HUES48 (cell line): ENCODE measurements at regions not wholly inside any gene's neighbourhood (a gene's known extent, or its start where the extent isn't known, plus 50 kb on each side); places are given as distances from the start of the nearest gene placed in this dataset.
"Not testable (repeated sequence)": the region's sequence is repeated elsewhere in the genome, so short reads cannot be mapped to it uniquely, and the experiment has no call there.

Experiments
- H3K27ac ChIP-seq: one replicate; pipeline ENCODE4 v1.7.0; 2013; ENCODE audit warnings: low read depth, low read length, inconsistent platforms
- H3K27me3 ChIP-seq: 2 replicates; pipeline ENCODE4 v1.6.1; 2013; ENCODE audit warnings: mild to moderate bottlenecking, low read length; ENCODE audit not compliant: control insufficient read depth, insufficient read depth
- H3K36me3 ChIP-seq: 2 replicates; pipeline ENCODE4 v1.6.1; 2013; ENCODE audit warnings: low read length; ENCODE audit not compliant: control insufficient read depth, insufficient read depth
- H3K4me1 ChIP-seq: 2 replicates; pipeline ENCODE4 v1.6.1; 2013; ENCODE audit warnings: mild to moderate bottlenecking, low read length; ENCODE audit not compliant: control insufficient read depth, insufficient read depth
- H3K4me3 ChIP-seq: 2 replicates; pipeline ENCODE4 v1.5.1; 2013; ENCODE audit warnings: mild to moderate bottlenecking, low read depth, low read length
- H3K9ac ChIP-seq: 2 replicates; pipeline ENCODE4 v1.6.1; 2013; ENCODE audit warnings: mild to moderate bottlenecking, low read depth, low read length, moderate library complexity
- H3K9me3 ChIP-seq: 2 replicates; pipeline ENCODE4 v1.6.1; 2013; ENCODE audit warnings: low read length; ENCODE audit not compliant: control insufficient read depth, insufficient read depth

GRCh38 chr20:40006168-40006860 is 682.7 kb downstream of the MAFB start:
- H3K9ac ChIP-seq, result no peak overlapping the region
- no peaks in the 10 kb centered on the region for H3K36me3 ChIP-seq
- no peak overlapping the region for H3K4me3 ChIP-seq
- H3K27ac ChIP-seq, result no peak overlapping the region
- H3K4me1 ChIP-seq, result peaks cover 7% of the 10 kb centered on the region; the same call in 1 of the 2 replicates
- H3K27me3 ChIP-seq, result no peaks in the 10 kb centered on the region
- H3K9me3 ChIP-seq, result no peaks in the 10 kb centered on the region

- not testable (repeated sequence) for H3K4me1 ChIP-seq, H3K36me3 ChIP-seq, H3K27ac ChIP-seq, H3K9ac ChIP-seq, H3K27me3 ChIP-seq, H3K9me3 ChIP-seq, H3K4me3 ChIP-seq
These were observed 684.9 kb downstream of the MAFB start for GRCh38 chr20:40004092-40004491.

GRCh38 chr20:39993742-39994141 is 695.3 kb downstream of the MAFB start:
- Histone ChIP-seq H3K36me3 (no peaks in the 10 kb centered on the region), H3K4me3 (no peak overlapping the region), H3K4me1 (no peaks in the 10 kb centered on the region), H3K27ac (no peak overlapping the region), H3K27me3 (no peaks in the 10 kb centered on the region), H3K9ac (no peak overlapping the region), H3K9me3 (no peaks in the 10 kb centered on the region)

- no peak overlapping the region for H3K27ac ChIP-seq
These were observed 698.3 kb downstream of the MAFB start for GRCh38 chr20:39990692-39991091.

GRCh38 chr20:39988991-39989390 is 700.0 kb downstream of the MAFB start:
- H3K27me3 ChIP-seq, result no peaks in the 10 kb centered on the region
- H3K4me3 ChIP-seq, result no peak overlapping the region
- peaks cover 13% of the 10 kb centered on the region for H3K4me1 ChIP-seq
- H3K27ac ChIP-seq, result no peak overlapping the region
- no peaks in the 10 kb centered on the region for H3K9me3 ChIP-seq
- H3K36me3 ChIP-seq, result no peaks in the 10 kb centered on the region
- H3K9ac ChIP-seq, result no peak overlapping the region

More at GRCh38 chr20:39990692-39991091, 698.3 kb downstream of the MAFB start:
- Histone ChIP-seq H3K36me3 (no peaks in the 10 kb centered on the region), H3K9me3 (no peaks in the 10 kb centered on the region), H3K9ac (no peak overlapping the region), H3K4me1 (peaks cover 13% of the 10 kb centered on the region), H3K27me3 (no peaks in the 10 kb centered on the region), H3K4me3 (no peak overlapping the region)

- H3K36me3 ChIP-seq, result no peaks in the 10 kb centered on the region
- H3K27ac ChIP-seq, result peak overlapping the region; percentile 80
- H3K4me3 ChIP-seq, result no peak overlapping the region
- H3K27me3 ChIP-seq, result no peaks in the 10 kb centered on the region
- no peaks in the 10 kb centered on the region for H3K9me3 ChIP-seq
- H3K9ac ChIP-seq, result peak overlapping the region; percentile 59
- H3K4me1 ChIP-seq, result peaks cover 13% of the 10 kb centered on the region
These were observed 702.7 kb downstream of the MAFB start for GRCh38 chr20:39986173-39986904.

GRCh38 chr20:39985271-39985827 is 703.7 kb downstream of the MAFB start:
- Histone ChIP-seq H3K4me1 (peaks cover 13% of the 10 kb centered on the region), H3K9ac (no peak overlapping the region), H3K27me3 (no peaks in the 10 kb centered on the region), H3K27ac (no peak overlapping the region), H3K9me3 (no peaks in the 10 kb centered on the region), H3K36me3 (no peaks in the 10 kb centered on the region), H3K4me3 (no peak overlapping the region)

GRCh38 chr20:39983655-39984054 is 705.4 kb downstream of the MAFB start:
- Histone ChIP-seq H3K4me3 (no peak overlapping the region), H3K4me1 (peaks cover 13% of the 10 kb centered on the region), H3K27ac (no peak overlapping the region), H3K9ac (no peak overlapping the region), H3K36me3 (no peaks in the 10 kb centered on the region), H3K27me3 (no peaks in the 10 kb centered on the region), H3K9me3 (no peaks in the 10 kb centered on the region)

GRCh38 chr20:39983183-39983582 is 705.9 kb downstream of the MAFB start:
- Histone ChIP-seq H3K9ac (no peak overlapping the region), H3K27ac (no peak overlapping the region), H3K4me3 (no peak overlapping the region), H3K27me3 (no peaks in the 10 kb centered on the region), H3K36me3 (no peaks in the 10 kb centered on the region), H3K9me3 (no peaks in the 10 kb centered on the region), H3K4me1 (peaks cover 13% of the 10 kb centered on the region)

- no peaks in the 10 kb centered on the region for H3K36me3 ChIP-seq
- H3K4me1 ChIP-seq, result no peaks in the 10 kb centered on the region
- no peak overlapping the region for H3K27ac ChIP-seq
- H3K4me3 ChIP-seq, result no peak overlapping the region
- H3K9me3 ChIP-seq, result no peaks in the 10 kb centered on the region
- no peaks in the 10 kb centered on the region for H3K27me3 ChIP-seq
- H3K9ac ChIP-seq, result no peak overlapping the region
These were observed 714.0 kb downstream of the MAFB start for GRCh38 chr20:39974966-39975501.

- no peaks in the 10 kb centered on the region; the same call in 1 of the 2 replicates for H3K9me3 ChIP-seq
- H3K27me3 ChIP-seq, result no peaks in the 10 kb centered on the region
- H3K9ac ChIP-seq, result no peak overlapping the region
- no peak overlapping the region for H3K27ac ChIP-seq
- H3K4me3 ChIP-seq, result no peak overlapping the region
- no peaks in the 10 kb centered on the region for H3K4me1 ChIP-seq
- H3K36me3 ChIP-seq, result no peaks in the 10 kb centered on the region
These were observed 720.5 kb downstream of the MAFB start for GRCh38 chr20:39968495-39968894.
